ENCODE measurements at regions not wholly inside any gene's neighbourhood (a gene's known extent, or its start where the extent isn't known, plus 50 kb on each side); places are given as distances from the start of the nearest gene placed in this dataset.

DNA sequence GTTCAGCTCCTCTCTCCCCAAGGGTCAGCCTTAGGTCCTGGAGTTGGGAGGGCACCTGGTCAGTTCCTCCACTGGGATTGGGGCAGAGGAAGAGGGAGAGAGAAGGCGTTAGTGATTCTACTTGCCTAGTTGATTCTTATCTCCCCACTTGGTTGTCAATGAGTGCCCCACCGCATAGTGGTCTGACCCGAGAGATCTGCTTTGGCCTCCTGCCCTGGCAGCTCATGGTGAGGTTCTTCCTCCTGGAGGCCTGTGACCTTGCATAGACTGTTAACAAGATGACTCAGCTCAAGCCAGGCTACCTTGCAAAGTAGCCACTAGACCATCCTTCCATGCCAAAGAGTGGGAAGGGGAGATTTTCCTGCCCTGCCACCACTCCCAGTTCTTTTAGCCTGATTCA is 160.6 kb downstream of the TMEM200A start:
- TF ChIP-seq POLR2AphosphoS5 (IDR thresholded peaks at IDR 0.05) = no peak
- no peak for TF ChIP-seq POLR2A (IDR thresholded peaks at IDR 0.05)

Measured in prostate gland (tissue), 1 donor.